Esophagus muscularis mucosa (tissue), 3 donors: ENCODE measurements at regions not wholly inside any gene's neighbourhood (a gene's known extent, or its start where the extent isn't known, plus 50 kb on each side); places are given as distances from the start of the nearest gene placed in this dataset.

Experiments used
- CTCF ChIP-seq, 3 experiments: fragments of 200-600 bp in 2 of 3; fragments of 450-650 bp in 1 of 3; sonication (generic) in 2 of 3; IDR thresholded peaks; one replicate each; pipeline ENCODE4 v1.5.1; 2017 to 2019; ENCODE audit warnings: antibody characterized with exemption in 3 of 3, mild to moderate bottlenecking in 2 of 3, moderate library complexity in 1 of 3
- POLR2A ChIP-seq: fragments of 450-650 bp; IDR thresholded peaks from one replicate; pipeline ENCODE4 v1.6.1; 2017; ENCODE audit warnings: antibody characterized with exemption, moderate library complexity, mild to moderate bottlenecking, low read depth

DNA sequence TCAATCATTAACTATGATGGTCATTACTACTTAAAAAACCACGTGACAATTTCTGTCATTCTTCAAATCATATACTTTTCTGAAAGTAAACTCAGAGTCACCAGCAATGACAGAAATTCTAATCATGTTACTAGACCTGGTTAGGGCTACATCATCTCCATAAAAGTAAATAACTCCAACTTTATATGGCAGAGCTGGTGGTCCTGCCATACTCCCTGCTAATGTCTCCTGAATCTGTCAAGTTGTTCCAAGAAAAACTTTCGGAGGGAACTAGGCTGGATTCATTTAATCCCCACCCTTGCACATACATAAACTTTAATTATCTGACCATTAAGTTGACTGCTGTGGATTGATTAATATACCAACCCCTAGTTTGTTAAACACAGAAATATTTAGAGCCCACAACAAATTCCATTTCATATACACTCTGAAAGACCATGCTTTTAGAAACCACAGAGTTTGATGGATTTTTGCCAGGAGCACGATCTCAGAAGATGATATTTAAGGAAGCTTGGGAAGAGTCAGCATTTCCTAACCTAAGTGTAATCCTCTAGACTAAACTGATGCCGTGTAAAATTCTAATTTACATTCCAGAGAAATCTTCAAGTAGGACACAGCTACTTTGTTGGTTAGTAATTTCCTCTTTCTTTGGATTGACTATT, 577.0 kb downstream of the FAT4 start:
- TF ChIP-seq CTCF (IDR thresholded peaks at IDR 0.05) (no peak), POLR2A (no peak)
